HG03457 (cell line): ENCODE measurements at regions not wholly inside any gene's neighbourhood (a gene's known extent, or its start where the extent isn't known, plus 50 kb on each side); places are given as distances from the start of the nearest gene placed in this dataset.

Experiments
- ATAC-seq: cut with Tn5 transposase; IDR thresholded peaks from one replicate; pipeline ENCODE4 v1.9.1; 2021; ENCODE audit warnings: moderate number of reproducible peaks; ENCODE audit not compliant: unreplicated experiment

- ATAC-seq = no peak
Observed at GRCh38 chr6:92184933-92185332, 1234.4 kb downstream of the EPHA7 start.

- ATAC-seq = no peak
Observed at GRCh38 chr6:92181347-92181746, 1238.0 kb downstream of the EPHA7 start.

DNA sequence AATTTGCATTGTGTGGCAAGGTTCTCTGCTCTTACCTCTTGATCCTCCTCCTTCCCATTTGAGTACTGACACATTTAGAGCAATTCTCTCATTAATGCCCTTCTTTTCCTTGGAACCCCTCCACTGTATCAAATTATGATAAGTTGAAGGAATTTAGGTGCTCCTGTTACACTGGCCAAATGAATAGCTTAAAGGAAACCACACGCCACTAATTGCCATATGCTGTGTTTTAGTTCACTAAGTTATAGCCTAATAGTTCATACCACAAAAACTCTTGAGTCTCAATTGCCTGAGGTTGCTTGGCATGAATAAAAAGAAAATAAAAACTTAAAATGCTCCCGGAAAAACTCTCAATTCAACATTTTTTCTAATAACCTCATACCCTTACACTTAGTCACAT, 1239.3 kb downstream of the EPHA7 start:
- no peak for ATAC-seq

GRCh38 chr6:92176666-92177065, 1242.7 kb downstream of the EPHA7 start:
- no peak for ATAC-seq

- ATAC-seq = no peak
Observed at GRCh38 chr6:92174398-92175073, 1244.8 kb downstream of the EPHA7 start.

- no peak for ATAC-seq
Observed at GRCh38 chr6:92169506-92169905, 1249.9 kb downstream of the EPHA7 start.

DNA sequence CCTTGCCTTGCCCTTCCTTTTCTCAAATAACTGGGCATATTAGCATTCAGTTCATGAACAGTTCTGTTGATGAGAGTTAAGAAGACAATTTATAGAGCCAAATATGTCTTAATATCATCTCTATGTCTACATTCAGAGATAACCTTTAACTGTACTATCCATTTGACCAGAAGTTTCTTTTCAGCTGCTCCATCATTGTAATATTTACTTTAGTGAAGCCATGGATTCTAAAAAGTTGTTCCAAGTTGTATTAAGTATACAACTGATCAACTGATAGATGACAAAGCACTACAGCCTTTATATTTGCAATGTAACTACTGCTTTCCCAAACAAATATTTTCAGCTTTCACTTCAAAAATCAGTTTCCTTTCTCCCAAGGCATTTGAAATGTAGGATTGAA, 1252.7 kb downstream of the EPHA7 start:
- ATAC-seq = no peak

- no peak for ATAC-seq
Observed at GRCh38 chr6:92161953-92162352, 1257.4 kb downstream of the EPHA7 start.

DNA sequence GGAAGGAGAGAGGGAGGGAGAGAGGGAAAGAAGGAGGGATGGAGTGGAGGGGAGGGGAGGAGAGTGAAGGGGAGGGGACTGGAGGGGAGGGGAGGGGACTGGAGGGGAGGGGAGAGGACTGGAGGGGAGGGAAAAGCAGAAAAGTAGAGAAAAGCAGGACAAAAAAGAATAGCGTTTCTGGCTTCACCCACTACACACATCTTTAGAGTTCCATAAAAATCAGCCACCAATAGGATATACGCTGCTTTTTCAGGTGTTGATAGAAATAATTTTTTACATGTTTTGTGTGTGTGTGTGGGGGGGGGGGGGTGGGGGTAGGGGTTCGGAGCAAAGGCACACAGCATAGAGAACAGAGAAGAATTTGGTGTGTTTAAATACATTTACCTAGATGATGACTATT, 1259.1 kb downstream of the EPHA7 start:
- ATAC-seq = no peak

DNA sequence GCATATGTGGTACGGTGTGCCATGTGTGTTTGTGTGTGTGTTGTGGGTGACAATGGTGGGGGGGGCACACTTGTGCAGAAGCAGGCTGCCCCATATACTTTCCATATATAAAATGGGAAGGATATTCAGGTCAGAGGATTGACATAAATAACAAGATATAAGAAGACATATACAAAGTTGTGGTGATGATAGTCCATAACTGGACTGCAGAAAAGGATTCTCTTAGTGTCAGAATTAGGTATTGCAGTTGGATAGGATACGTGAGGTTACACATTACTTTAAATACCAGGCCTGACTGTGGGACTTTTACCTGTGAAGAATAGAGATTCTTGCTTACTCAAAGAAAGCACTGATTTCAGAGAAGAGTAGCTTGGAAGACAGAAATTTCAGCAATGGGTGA, 1260.3 kb downstream of the EPHA7 start:
- ATAC-seq = no peak

DNA sequence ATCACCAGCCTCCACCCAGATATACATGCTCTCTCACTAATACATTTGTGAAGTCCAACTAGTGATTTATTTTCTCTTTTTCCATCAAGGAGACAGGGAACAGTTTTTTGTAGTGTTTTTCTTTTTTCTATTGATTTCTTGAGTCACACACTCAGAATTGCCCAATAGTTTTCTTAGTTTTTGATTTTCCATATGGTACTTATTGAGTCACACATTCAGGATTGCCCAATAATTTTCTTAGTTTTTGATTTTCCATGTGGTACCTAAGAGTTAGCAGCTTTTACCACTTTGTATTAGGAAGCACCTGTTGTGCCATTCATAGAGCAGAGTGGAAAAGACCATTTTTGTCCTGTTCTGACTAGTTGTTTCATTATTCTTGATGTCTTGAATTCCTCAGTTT, 1268.8 kb downstream of the EPHA7 start:
- ATAC-seq = no peak

DNA sequence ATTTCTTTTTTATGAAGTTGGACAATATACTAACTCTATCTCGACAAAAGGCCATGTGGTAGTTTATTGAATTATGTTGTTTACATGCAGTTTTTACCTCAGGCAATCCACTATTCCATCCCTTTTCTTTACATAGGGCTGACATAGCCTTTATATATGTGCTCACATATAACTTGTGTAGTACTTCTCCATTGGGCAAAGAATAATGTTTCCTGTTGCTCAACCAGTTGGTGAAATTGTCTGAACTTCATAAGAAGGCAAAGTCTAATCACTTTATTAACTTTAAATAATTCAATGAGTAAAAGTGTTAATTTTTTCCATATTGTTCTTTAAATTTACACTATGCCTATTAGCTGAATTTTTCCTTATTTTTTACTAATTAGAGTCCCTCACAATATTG, 1272.1 kb downstream of the EPHA7 start:
- ATAC-seq = no peak

DNA sequence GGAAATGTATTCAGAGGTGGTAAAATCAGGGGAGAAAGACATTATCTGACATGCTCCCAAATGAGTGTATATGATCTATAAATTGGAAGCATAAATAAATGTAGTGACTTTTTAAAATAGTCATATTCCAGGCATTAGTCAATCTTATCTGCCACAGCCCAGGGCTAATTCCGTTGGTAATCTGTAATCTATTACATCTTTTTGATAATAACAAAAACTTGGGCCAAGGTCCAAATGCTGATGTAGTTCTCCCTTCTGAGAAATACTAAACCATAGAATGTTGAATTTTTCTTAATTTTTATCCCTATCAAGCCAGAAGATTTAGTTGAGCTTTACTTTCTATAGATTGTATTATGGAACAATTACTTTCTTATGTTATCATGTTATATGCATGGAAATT, 1279.8 kb downstream of the EPHA7 start:
- no peak for ATAC-seq

- ATAC-seq = no peak
Observed at GRCh38 chr6:92132957-92133356, 1286.4 kb downstream of the EPHA7 start.

DNA sequence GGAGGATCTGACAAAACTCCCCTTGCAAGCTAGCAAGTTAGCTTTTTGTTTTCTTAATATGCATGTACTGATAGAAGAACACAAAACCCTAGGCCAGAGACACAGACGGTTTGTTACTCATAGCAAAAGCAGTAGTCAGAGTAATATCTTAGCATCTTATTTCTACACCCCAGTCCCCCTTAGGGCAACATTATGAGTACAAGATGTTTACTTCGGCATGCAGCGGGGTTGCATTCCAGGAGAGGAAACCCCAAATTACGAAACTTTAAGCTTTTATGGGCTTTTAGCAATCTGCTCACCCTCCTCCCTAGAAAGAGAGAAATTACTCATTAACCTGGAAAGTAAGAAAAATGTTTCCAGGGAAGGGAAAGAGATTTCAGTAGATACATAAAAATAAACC, 1286.9 kb downstream of the EPHA7 start:
- ATAC-seq = no peak

GRCh38 chr6:92130944-92131343, 1288.4 kb downstream of the EPHA7 start:
- no peak for ATAC-seq

DNA sequence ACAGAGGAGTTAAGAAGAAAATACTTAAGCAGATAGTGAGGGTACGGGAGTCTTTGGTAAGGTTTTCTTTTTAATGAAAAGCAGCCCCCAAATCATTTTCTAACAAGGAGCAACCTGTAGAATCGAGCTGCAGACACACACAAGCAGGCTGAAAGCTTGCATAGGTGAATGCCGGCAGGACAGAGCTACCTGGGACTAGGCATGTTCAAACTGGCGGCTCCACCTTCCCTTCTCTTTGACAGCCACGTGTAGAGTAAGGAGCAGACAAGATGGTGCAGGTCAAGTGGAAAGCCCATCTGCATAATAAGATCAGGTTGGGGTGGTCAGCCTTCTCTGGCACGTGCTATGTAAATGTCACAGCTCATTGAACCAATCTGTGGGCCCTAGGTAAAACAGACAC, 1292.4 kb downstream of the EPHA7 start:
- ATAC-seq = no peak

GRCh38 chr6:92126088-92126487, 1293.3 kb downstream of the EPHA7 start:
- ATAC-seq = no peak

GRCh38 chr6:92125681-92126080, 1293.7 kb downstream of the EPHA7 start:
- ATAC-seq = no peak

- no peak for ATAC-seq
Observed at GRCh38 chr6:92124200-92124651, 1295.1 kb downstream of the EPHA7 start.

- no peak for ATAC-seq
Observed at GRCh38 chr6:92122746-92123145, 1296.6 kb downstream of the EPHA7 start.

GRCh38 chr6:92121228-92121627, 1298.1 kb downstream of the EPHA7 start:
- ATAC-seq = no peak

- ATAC-seq = no peak
Observed at GRCh38 chr6:92117800-92118199, 1301.6 kb downstream of the EPHA7 start.
